ENCODE measurements at regions not wholly inside any gene's neighbourhood (a gene's known extent, or its start where the extent isn't known, plus 50 kb on each side); places are given as distances from the start of the nearest gene placed in this dataset.

DNA sequence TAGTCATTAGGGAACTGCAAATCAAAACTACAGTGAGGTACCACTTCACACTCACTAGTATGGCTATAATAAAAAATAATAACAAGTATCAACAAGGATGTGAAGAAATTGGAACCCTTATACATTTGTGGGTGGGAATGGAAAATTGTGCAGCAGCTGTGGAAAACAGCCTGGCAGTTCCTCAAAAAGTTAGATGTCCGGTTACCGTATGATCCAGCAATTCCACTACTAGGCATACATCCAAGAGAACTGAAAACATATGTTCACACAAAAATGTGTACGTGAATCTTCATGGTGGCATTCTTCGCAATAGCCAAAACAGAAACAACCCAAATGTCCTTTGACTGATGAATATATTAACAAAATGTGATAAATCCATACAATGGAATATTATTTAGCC lies 187.9 kb upstream of the LYSMD4 start:
- DNase-seq (ENCODE audit: low spot score): no peak
- TF ChIP-seq, protein P1, sequence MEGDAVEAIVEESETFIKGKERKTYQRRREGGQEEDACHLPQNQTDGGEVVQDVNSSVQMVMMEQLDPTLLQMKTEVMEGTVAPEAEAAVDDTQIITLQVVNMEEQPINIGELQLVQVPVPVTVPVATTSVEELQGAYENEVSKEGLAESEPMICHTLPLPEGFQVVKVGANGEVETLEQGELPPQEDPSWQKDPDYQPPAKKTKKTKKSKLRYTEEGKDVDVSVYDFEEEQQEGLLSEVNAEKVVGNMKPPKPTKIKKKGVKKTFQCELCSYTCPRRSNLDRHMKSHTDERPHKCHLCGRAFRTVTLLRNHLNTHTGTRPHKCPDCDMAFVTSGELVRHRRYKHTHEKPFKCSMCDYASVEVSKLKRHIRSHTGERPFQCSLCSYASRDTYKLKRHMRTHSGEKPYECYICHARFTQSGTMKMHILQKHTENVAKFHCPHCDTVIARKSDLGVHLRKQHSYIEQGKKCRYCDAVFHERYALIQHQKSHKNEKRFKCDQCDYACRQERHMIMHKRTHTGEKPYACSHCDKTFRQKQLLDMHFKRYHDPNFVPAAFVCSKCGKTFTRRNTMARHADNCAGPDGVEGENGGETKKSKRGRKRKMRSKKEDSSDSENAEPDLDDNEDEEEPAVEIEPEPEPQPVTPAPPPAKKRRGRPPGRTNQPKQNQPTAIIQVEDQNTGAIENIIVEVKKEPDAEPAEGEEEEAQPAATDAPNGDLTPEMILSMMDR (IDR thresholded peaks at IDR 0.05; ENCODE audit: extremely low read depth, insufficient read depth, missing control alignments): no peak
- in situ Hi-C loops (cut with MboI; ENCODE audit: low pct_unique_long_range_greater_than_20kb, low sequenced_read_pairs, unreplicated experiment): no loop called here

DNA sequence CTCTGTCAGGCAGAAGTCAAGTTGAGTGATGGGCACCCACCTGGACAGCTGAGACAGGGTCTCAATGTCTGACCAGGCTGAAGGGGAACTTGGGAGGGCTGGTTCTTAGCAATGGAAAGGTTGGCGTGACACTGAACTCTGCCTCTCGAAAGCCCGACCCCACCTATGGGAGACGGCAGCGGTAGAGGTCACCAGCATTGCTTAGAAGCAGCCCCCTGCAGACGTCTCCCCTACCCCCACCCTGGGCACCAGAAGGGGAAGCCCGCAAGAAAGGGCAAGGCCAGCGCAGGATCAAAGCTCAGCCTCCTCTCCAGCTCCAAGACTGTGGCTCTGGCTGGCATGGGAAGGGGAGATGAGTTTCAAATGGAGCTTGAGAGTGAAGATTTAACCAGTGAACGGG lies 184.8 kb upstream of the LYSMD4 start:
- no peak for DNase-seq (ENCODE audit: low spot score)
- in situ Hi-C loops (cut with MboI; ENCODE audit: low pct_unique_long_range_greater_than_20kb, low sequenced_read_pairs, unreplicated experiment): no loop called here
- TF ChIP-seq, protein P1 (IDR thresholded peaks at IDR 0.05; ENCODE audit: extremely low read depth, insufficient read depth, missing control alignments): no peak

DNA sequence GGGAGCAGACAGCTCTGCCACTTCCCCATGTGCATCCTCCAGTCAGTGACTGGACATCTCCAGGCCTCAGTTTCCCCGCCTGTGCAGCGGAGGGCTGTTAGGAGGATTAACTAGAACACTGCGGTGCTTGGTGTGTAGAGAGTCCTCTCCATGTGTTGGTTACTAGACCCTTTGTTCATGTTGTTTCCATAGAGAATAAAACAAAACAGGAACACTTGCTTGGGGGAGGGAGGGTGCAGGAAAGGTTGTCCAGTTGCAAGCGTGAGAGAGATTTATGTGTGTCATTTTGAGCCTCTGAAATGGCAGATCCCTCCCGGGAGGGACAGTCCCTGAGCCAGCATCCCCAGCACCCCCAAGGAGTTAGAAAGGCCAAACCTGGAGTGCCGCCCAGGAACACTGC lies 184.0 kb upstream of the LYSMD4 start:
- in situ Hi-C loops (cut with MboI; ENCODE audit: low pct_unique_long_range_greater_than_20kb, low sequenced_read_pairs, unreplicated experiment): no loop called here
- DNase-seq (ENCODE audit: low spot score): no peak
- TF ChIP-seq, protein P1 (IDR thresholded peaks at IDR 0.05; ENCODE audit: extremely low read depth, insufficient read depth, missing control alignments): no peak

DNA sequence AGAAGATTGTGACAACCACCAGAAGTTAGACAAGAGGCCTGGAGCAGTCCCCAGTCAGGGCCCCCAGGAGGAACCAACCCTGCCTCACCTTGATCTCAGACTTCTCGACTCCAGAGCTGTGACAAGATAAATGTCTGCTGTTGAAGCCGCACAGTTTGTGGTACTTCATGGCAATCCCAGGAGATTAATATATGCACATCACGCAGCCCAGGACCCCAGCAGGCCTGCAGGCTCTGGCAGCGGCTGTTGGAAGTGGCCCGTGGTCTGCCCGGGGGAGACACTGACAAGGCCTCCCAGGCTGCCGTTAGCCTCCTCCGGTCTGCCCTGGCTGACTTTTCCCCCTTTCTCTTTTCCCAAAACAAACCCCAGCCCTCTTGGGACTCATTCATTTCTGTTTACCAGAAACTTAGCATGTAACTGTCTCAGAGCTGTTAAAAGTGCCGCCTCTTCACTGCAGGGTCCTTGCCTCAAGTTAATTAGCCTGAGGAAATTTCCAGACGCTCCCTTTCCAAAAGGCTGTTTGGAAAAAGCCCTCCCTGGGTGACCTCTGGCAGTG lies 183.5 kb upstream of the LYSMD4 start:
- no peak for DNase-seq (ENCODE audit: low spot score)
- TF ChIP-seq, protein P1 (IDR thresholded peaks at IDR 0.05; ENCODE audit: extremely low read depth, insufficient read depth, missing control alignments): no peak
- in situ Hi-C loops (cut with MboI; ENCODE audit: low pct_unique_long_range_greater_than_20kb, low sequenced_read_pairs, unreplicated experiment): no loop called here

DNA sequence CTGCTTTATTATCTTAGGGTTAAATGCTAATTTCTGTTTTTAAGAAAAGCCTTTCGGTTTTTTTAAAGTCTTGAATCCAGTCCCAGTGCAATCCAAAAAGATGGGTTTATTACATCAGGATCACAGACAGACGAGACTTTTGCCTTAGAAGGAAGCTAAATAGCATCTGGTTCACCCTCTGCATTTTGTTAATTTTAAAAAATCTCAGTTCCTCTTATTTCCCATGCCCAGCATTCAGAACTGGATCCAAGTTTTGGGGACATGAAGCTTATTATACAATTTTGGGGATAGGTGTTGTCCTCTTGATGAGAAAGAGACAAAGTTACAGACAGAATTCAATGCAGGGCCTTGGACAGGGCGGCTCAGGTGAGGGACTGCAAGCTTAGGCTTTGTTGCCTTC lies 181.5 kb upstream of the LYSMD4 start:
- TF ChIP-seq, protein P1 (IDR thresholded peaks at IDR 0.05; ENCODE audit: extremely low read depth, insufficient read depth, missing control alignments): no peak
- no peak for DNase-seq (ENCODE audit: low spot score)
- in situ Hi-C loops (cut with MboI; ENCODE audit: low pct_unique_long_range_greater_than_20kb, low sequenced_read_pairs, unreplicated experiment): no loop called here

DNA sequence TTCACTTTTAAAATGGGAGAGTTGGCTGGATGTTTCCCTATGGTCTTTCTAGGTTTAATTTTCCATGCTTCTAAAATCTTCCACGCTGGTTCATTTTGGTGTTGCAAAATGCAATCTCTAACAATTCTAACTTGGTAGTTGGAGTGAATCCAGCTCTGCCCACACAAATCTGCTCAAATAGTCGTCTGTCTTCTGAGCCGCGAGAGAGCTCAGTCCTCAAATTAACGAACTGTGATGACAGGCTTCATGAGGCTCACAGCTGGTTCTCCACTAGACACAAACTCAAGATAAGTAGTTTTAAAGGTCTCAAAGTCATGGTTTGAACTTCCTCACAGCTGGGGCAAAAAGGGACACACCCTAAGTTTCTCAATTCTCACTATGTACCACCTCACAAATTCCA lies 178.6 kb upstream of the LYSMD4 start:
- DNase-seq (ENCODE audit: low spot score): no peak
- in situ Hi-C loops (cut with MboI; ENCODE audit: low pct_unique_long_range_greater_than_20kb, low sequenced_read_pairs, unreplicated experiment): no loop called here
- TF ChIP-seq, protein P1 (IDR thresholded peaks at IDR 0.05; ENCODE audit: extremely low read depth, insufficient read depth, missing control alignments): no peak
